Type B pancreatic cell (in vitro differentiated cells): ENCODE measurements at regions not wholly inside any gene's neighbourhood (a gene's known extent, or its start where the extent isn't known, plus 50 kb on each side); places are given as distances from the start of the nearest gene placed in this dataset.
"Not testable (repeated sequence)": the region's sequence is repeated elsewhere in the genome, so short reads cannot be mapped to it uniquely, and the experiment has no call there.

ENCODE experiments used
- DNase-seq: peaks from one replicate; pipeline ENCODE4 v3.0.0; 2021; ENCODE audit warnings: mixed read lengths; ENCODE audit not compliant: unreplicated experiment; ENCODE audit errors: extremely low spot score
- H3K27ac Mint-ChIP-seq: 2 replicates; pipeline ENCODE4 v1.8.0; 2021; ENCODE audit warnings: mild to moderate bottlenecking, mixed read lengths
- H3K27me3 Mint-ChIP-seq: 2 replicates; pipeline ENCODE4 v1.8.0; 2021; ENCODE audit warnings: mixed read lengths
- H3K36me3 Mint-ChIP-seq: 2 replicates; pipeline ENCODE4 v1.8.0; 2021; ENCODE audit warnings: mixed read lengths
- H3K4me1 Mint-ChIP-seq: one replicate; pipeline ENCODE4 v1.8.0; 2021; ENCODE audit warnings: mixed read lengths; ENCODE audit not compliant: unreplicated experiment
- H3K4me3 Mint-ChIP-seq: 2 replicates; pipeline ENCODE4 v1.8.0; 2021; ENCODE audit warnings: mild to moderate bottlenecking, mixed read lengths
- H3K9me3 Mint-ChIP-seq: 2 replicates; pipeline ENCODE4 v1.8.0; 2021; ENCODE audit warnings: mixed read lengths
- CTCF ChIP-seq: fragments of 200-600 bp; sonication (generic); conservative IDR thresholded peaks from 2 replicates; pipeline ENCODE4 v1.5.0; 2021; ENCODE audit warnings: antibody characterized with exemption, mild to moderate bottlenecking

GRCh38 chr1:4175566-4176405 is 275.7 kb upstream of the C1orf174 start:
- H3K27me3 Mint-ChIP-seq = peaks cover 12% of the 10 kb centered on the region
- H3K9me3 Mint-ChIP-seq = no peaks in the 10 kb centered on the region
- H3K36me3 Mint-ChIP-seq = no peaks in the 10 kb centered on the region
- no peak overlapping the region for H3K27ac Mint-ChIP-seq
- H3K4me3 Mint-ChIP-seq = no peak overlapping the region
- DNase-seq = peak; percentile 11
- TF ChIP-seq CTCF = no peak
- peaks cover 4% of the 10 kb centered on the region for H3K4me1 Mint-ChIP-seq

- TF ChIP-seq CTCF = no peak
- Mint-ChIP-seq H3K9me3 (no peaks in the 10 kb centered on the region), H3K4me3 (no peak overlapping the region), H3K27me3 (peaks cover 12% of the 10 kb centered on the region), H3K36me3 (no peaks in the 10 kb centered on the region), H3K27ac (no peak overlapping the region), H3K4me1 (peaks cover 4% of the 10 kb centered on the region)
- DNase-seq = peak; percentile 44
Measured at GRCh38 chr1:4176841-4177240, 276.8 kb upstream of the C1orf174 start.

GRCh38 chr1:4177425-4178150 is 277.5 kb upstream of the C1orf174 start:
- no peak for TF ChIP-seq CTCF
- H3K27me3 Mint-ChIP-seq = peaks cover 7% of the 10 kb centered on the region
- no peak overlapping the region for H3K4me3 Mint-ChIP-seq
- peak; percentile 42 for DNase-seq
- H3K27ac Mint-ChIP-seq = no peak overlapping the region
- peaks cover 4% of the 10 kb centered on the region for H3K4me1 Mint-ChIP-seq
- H3K36me3 Mint-ChIP-seq = no peaks in the 10 kb centered on the region
- H3K9me3 Mint-ChIP-seq = no peaks in the 10 kb centered on the region

GRCh38 chr1:4178501-4179113 is 278.5 kb upstream of the C1orf174 start:
- H3K27me3 Mint-ChIP-seq = no peaks in the 10 kb centered on the region
- H3K4me3 Mint-ChIP-seq = no peak overlapping the region
- no peak for TF ChIP-seq CTCF
- H3K27ac Mint-ChIP-seq = no peak overlapping the region
- peak; percentile 42 for DNase-seq
- H3K4me1 Mint-ChIP-seq = peaks cover 3% of the 10 kb centered on the region
- no peaks in the 10 kb centered on the region for H3K9me3 Mint-ChIP-seq
- no peaks in the 10 kb centered on the region for H3K36me3 Mint-ChIP-seq

GRCh38 chr1:4179914-4180735 is 280.1 kb upstream of the C1orf174 start:
- H3K4me3 Mint-ChIP-seq = no peak overlapping the region
- DNase-seq = no peak
- H3K27me3 Mint-ChIP-seq = no peaks in the 10 kb centered on the region
- no peak for TF ChIP-seq CTCF
- H3K36me3 Mint-ChIP-seq = no peaks in the 10 kb centered on the region
- no peaks in the 10 kb centered on the region for H3K4me1 Mint-ChIP-seq
- no peak overlapping the region for H3K27ac Mint-ChIP-seq
- no peaks in the 10 kb centered on the region for H3K9me3 Mint-ChIP-seq

- H3K9me3 Mint-ChIP-seq, H3K4me1 Mint-ChIP-seq, DNase-seq, H3K27me3 Mint-ChIP-seq, H3K4me3 Mint-ChIP-seq, H3K27ac Mint-ChIP-seq, H3K36me3 Mint-ChIP-seq: not testable (repeated sequence)
Measured at GRCh38 chr1:4186486-4186885, 286.4 kb upstream of the C1orf174 start.
